ENCODE measurements at regions not wholly inside any gene's neighbourhood (a gene's known extent, or its start where the extent isn't known, plus 50 kb on each side); places are given as distances from the start of the nearest gene placed in this dataset.
"Not testable (repeated sequence)": the region's sequence is repeated elsewhere in the genome, so short reads cannot be mapped to it uniquely, and the experiment has no call there.

GRCh38 chr3:116512281-116512680 lies 67.0 kb upstream of the LSAMP start:
- DNase-seq, result no peak

GRCh38 chr3:116512931-116513330 lies 67.6 kb upstream of the LSAMP start:
- DNase-seq, result no peak

GRCh38 chr3:116515973-116516372 lies 70.7 kb upstream of the LSAMP start:
- DNase-seq, result no peak

- DNase-seq, result peak in 1 of 2 experiments; percentile 1
Measured at GRCh38 chr3:116517308-116517707, 72.0 kb upstream of the LSAMP start.

GRCh38 chr3:116519101-116519500 lies 73.8 kb upstream of the LSAMP start:
- DNase-seq, result not testable (repeated sequence)

- not testable (repeated sequence) for DNase-seq
Measured at GRCh38 chr3:116519823-116520222, 74.5 kb upstream of the LSAMP start.

GRCh38 chr3:116524453-116525210 lies 79.3 kb upstream of the LSAMP start:
- DNase-seq, result no peak

GRCh38 chr3:116552246-116552645 lies 107.0 kb upstream of the LSAMP start:
- no peak for DNase-seq

GRCh38 chr3:116553355-116553754 lies 108.1 kb upstream of the LSAMP start:
- no peak for DNase-seq

- DNase-seq, result no peak
Measured at GRCh38 chr3:116561529-116561928, 116.2 kb upstream of the LSAMP start.

GRCh38 chr3:116563351-116563750 lies 118.1 kb upstream of the LSAMP start:
- no peak for DNase-seq

- no peak for DNase-seq
Measured at GRCh38 chr3:116566478-116566960, 121.2 kb upstream of the LSAMP start.

- DNase-seq, result no peak
Measured at GRCh38 chr3:116569611-116570010, 124.3 kb upstream of the LSAMP start.

- DNase-seq, result no peak
Measured at GRCh38 chr3:116579840-116580239, 129.7 kb upstream of the TUSC7 start.

GRCh38 chr3:116586285-116586944 lies 123.2 kb upstream of the TUSC7 start:
- no peak for DNase-seq

GRCh38 chr3:116591236-116591635 lies 118.3 kb upstream of the TUSC7 start:
- DNase-seq, result no peak

GRCh38 chr3:116601206-116601605 lies 108.4 kb upstream of the TUSC7 start:
- no peak for DNase-seq

- no peak for DNase-seq
Measured at GRCh38 chr3:116607205-116607604, 102.4 kb upstream of the TUSC7 start.

- no peak for DNase-seq
Measured at GRCh38 chr3:116610124-116610523, 99.5 kb upstream of the TUSC7 start.

GRCh38 chr3:116614795-116615362 lies 94.7 kb upstream of the TUSC7 start:
- peak; percentile 18 to 24 for DNase-seq

GRCh38 chr3:116618138-116618537 lies 91.4 kb upstream of the TUSC7 start:
- no peak for DNase-seq

- DNase-seq, result no peak
Measured at GRCh38 chr3:116618930-116619329, 90.6 kb upstream of the TUSC7 start.

GRCh38 chr3:116630494-116630893 lies 79.1 kb upstream of the TUSC7 start:
- no peak for DNase-seq

- DNase-seq, result no peak
Measured at GRCh38 chr3:116639641-116640040, 69.9 kb upstream of the TUSC7 start.
